C4-2B (cell line): ENCODE measurements at regions not wholly inside any gene's neighbourhood (a gene's known extent, or its start where the extent isn't known, plus 50 kb on each side); places are given as distances from the start of the nearest gene placed in this dataset.
"Not testable (repeated sequence)": the region's sequence is repeated elsewhere in the genome, so short reads cannot be mapped to it uniquely, and the experiment has no call there.

Source experiments
- H3K27ac ChIP-seq: fragments of 450-650 bp; 2 replicates; pipeline ENCODE4 v1.5.1; 2017
- CTCF ChIP-seq: fragments of 450-650 bp; conservative IDR thresholded peaks from 2 replicates; pipeline ENCODE4 v1.5.1; 2017; ENCODE audit warnings: mild to moderate bottlenecking
- ZFX ChIP-seq: fragments of 450-650 bp; IDR thresholded peaks from 2 replicates; pipeline ENCODE4 v1.6.1; 2017

- no peak overlapping the region for H3K27ac ChIP-seq
- no peak for TF ChIP-seq CTCF
- no peak for TF ChIP-seq ZFX
Observed at GRCh38 chr2:183838295-183838694, 714.1 kb downstream of the NUP35 start.

GRCh38 chr2:183840061-183840584 lies 715.9 kb downstream of the NUP35 start:
- no peak for TF ChIP-seq ZFX
- TF ChIP-seq CTCF = no peak
- H3K27ac ChIP-seq = no peak overlapping the region

GRCh38 chr2:183849826-183850225 lies 725.6 kb downstream of the NUP35 start:
- H3K27ac ChIP-seq = not testable (repeated sequence)

- H3K27ac ChIP-seq = no peak overlapping the region
- TF ChIP-seq ZFX = no peak
- TF ChIP-seq CTCF = no peak
Observed at GRCh38 chr2:183859129-183859528, 734.9 kb downstream of the NUP35 start.

GRCh38 chr2:183866666-183867065 lies 731.7 kb upstream of the ZNF804A start:
- H3K27ac ChIP-seq = no peak overlapping the region
- TF ChIP-seq ZFX (no peak), CTCF (no peak)

- H3K27ac ChIP-seq = no peak overlapping the region
- TF ChIP-seq ZFX (no peak), CTCF (no peak)
Observed at GRCh38 chr2:183867206-183867605, 731.1 kb upstream of the ZNF804A start.

- TF ChIP-seq ZFX = no peak
- TF ChIP-seq CTCF = no peak
Observed at GRCh38 chr2:183868153-183868552, 730.2 kb upstream of the ZNF804A start.

GRCh38 chr2:183868707-183869106 lies 729.6 kb upstream of the ZNF804A start:
- no peak overlapping the region for H3K27ac ChIP-seq
- no peak for TF ChIP-seq ZFX
- TF ChIP-seq CTCF = no peak

More at GRCh38 chr2:183868153-183868552, 730.2 kb upstream of the ZNF804A start:
- no peak overlapping the region for H3K27ac ChIP-seq
